Fibroblast of skin of right biceps (primary cell): ENCODE measurements at regions not wholly inside any gene's neighbourhood (a gene's known extent, or its start where the extent isn't known, plus 50 kb on each side); places are given as distances from the start of the nearest gene placed in this dataset.

ENCODE experiments used
- DNase-seq: peaks from one replicate; pipeline ENCODE4 v3.0.0-alpha.2; 2013

DNA sequence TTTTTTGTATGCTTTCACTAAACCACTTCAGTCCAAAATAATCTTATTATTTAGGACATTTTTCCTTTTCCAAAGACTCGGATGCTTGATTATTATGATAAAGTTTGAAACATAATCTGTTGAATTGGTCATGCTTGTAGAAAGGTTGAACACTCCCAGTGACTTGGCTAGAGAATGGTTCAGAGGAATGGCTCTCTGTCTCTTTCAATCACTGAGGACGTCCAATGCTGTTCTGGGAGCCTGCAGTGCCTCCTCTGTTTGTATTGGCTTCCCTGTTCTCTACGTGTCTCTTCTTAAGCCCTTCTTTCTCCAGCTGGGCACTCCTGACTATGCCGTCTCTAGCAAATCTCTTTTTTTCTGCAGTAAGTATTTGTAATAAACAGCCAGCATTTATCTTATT, 369.0 kb upstream of the DYNLRB2 start:
- DNase-seq: no peak

DNA sequence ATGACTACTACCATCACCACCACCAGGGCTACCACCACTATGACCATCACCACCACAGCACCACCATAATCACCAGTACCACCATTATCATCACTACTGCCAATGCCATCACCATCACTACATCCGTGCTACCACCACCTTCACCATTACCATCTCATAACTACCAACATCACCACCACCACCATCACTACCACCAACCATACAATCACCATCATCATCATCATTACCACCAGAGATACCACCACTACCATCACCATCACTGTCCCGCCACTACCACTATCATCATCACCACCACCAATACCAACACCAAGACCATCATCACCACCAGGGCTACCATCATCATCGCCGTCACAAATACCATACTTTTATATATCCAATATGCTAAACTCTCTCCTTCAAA, 369.6 kb upstream of the DYNLRB2 start:
- DNase-seq: no peak

GRCh38 chr16:80167657-80168390, 373.0 kb upstream of the DYNLRB2 start:
- no peak for DNase-seq

- no peak for DNase-seq
Observed at GRCh38 chr16:80166082-80166481, 374.7 kb upstream of the DYNLRB2 start.

GRCh38 chr16:80164966-80165550, 375.7 kb upstream of the DYNLRB2 start:
- peak; percentile 34 for DNase-seq

DNA sequence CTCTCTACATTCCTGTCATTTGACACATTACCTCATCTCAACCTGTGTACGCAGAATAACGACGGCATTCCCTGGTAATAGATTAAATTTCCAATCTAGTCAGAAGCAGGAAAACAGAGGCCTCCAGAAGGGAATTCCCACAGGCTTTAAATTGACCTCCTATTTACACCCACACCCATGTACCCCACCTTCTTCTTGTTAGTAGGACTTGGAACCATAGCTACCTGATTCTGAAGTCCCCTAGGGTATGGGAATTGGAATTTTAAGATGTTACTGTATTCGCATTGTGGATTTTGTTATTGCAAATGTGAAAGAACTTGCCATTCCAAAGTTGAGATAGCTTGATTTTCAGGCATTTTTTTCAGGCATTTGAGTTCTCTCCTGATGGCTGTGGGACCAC, 377.5 kb upstream of the DYNLRB2 start:
- no peak for DNase-seq

DNA sequence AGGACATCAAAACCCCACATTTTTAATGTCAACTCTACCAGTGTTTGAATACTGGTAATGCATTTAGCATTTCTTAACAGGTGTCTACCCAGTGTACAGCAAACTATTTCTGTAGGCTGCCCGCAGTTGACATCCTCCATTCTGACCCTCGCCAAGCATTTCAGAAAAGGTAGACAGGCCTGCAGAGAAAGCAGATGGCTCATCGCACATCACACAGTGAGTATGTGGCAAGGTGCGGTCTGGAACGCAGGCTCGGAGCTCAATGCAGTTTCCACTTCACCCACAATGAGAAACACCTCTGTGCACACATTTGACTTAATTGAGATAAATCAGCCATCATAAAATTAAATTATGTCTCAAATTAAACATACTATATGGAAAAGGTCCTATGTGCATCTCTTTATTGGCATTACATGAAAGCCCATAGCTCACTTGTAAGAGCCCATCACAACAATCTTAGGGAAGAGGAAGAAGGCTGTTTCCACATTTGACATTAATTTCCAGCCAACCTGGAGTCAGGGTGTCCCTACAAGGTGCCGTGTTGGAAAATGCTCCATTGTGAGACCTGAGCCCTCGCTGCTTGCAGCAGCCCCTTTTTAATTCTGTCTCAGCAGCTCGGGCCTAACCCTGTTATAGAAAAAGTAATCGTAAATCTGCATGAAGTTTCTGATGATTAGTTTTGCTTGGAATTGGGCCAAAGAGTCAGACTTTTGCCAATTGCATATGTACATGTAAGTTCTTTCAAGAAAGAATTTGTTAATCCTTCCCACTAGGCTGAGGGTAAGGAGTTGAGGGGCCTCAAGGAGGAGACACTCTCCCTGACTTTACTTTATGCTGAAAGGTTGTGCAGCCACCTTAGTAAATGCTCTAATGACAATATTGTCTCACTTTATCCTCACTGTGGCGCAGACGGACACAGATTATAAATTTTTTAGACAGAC, 378.7 kb upstream of the DYNLRB2 start:
- DNase-seq: peak; percentile 30

DNA sequence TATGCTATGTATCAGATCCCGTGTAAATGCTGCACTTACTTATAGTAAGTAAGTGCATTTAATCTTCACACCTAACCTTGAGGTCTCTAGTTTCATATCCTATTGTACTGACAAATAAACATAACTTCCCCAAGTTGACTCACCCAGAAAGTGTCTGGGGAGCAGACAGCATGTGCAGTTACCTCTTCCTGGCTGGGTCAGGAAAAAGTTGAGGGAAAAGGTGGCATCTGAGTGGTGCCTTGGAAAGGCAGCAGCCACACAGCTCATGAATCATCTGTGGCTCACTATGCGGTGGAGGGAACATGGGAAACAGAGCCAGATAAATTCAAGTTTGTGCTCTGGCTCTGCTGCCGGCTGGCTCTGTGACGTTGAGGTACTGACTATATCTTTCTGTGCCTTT, 382.0 kb upstream of the DYNLRB2 start:
- peak; percentile 89 for DNase-seq

DNA sequence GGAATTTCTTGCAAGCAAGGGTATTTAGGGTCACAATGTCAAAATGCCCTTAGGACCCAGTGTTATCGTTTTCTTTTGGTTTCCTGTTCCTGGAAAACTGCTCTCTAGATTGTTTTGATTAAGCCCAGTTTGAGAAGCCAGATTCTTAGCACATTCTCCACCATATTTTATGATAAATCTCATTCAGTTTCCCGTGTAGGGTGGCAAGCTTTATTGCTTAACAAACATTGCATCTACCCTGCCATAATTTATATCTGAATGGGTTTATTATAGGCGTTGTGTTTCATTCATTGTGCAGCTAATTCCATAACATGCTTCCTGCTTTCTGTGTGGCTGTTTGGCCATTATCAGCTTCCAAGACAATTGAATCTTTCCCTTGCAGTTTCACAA, 389.1 kb upstream of the DYNLRB2 start:
- DNase-seq: no peak

- peak; percentile 85 for DNase-seq
Observed at GRCh38 chr16:80150978-80151721, 389.6 kb upstream of the DYNLRB2 start.

GRCh38 chr16:80148826-80149225, 392.0 kb upstream of the DYNLRB2 start:
- no peak for DNase-seq

GRCh38 chr16:80147026-80147655, 393.7 kb upstream of the DYNLRB2 start:
- peak; percentile 77 for DNase-seq

DNA sequence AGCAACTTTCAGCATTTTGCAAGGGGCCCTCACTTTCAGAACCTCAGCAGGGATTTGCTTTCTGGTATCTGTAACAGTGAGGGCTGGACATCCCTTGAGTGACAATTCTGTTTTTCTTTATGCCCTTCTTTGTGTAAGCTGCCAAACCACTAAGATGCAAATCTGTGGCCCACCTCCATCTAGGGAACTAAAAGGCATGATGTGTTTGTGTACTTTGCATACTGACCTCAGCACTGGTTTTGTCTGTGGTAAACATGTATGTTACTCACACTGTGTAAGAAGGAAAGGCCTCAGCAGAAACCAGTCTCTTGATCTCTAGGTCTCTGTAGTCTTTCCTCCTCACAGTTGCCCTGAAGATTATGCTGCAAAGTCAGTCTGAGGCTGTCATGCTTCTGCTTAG, 396.6 kb upstream of the DYNLRB2 start:
- peak; percentile 37 for DNase-seq

DNA sequence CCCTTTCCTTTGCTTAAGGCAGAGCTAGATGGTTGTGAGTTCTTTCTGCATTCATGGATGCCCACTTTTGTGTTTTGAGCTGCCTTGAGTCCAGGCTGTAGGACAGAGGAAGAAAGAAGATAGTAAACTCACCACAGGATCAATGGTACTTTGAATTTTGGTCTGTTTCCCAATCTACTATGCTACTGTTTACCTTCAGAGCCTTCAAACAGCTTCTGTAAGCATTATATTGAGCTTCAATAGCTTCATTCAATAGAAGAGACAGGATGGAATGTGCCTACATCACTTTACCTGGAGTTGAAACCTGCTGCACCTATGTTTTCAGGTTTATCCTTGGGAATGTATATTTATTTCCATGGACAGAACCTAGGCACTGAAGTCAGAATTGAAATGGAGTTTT, 397.9 kb upstream of the DYNLRB2 start:
- no peak for DNase-seq

DNA sequence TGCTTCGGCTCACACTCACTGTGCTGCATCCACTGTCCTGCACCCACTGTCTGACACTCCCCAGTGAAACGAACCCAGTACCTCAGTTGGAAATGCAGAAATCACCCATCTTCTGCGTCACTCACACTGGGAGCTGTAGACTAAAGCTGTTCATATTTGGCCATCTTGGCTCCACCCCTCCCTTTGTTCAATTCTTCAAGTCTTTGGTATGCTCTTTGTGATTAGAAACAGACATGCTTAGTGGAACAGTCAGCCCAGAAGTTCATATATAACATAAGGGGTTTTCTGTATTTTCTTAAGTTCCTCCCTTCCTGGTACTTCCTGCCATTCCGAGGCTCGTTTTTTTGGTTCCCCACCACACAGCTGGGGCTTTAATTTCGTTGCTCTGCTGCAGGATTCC, 398.5 kb upstream of the DYNLRB2 start:
- peak; percentile 62 for DNase-seq

- DNase-seq: no peak
Observed at GRCh38 chr16:80129791-80130190, 411.0 kb upstream of the DYNLRB2 start.

DNA sequence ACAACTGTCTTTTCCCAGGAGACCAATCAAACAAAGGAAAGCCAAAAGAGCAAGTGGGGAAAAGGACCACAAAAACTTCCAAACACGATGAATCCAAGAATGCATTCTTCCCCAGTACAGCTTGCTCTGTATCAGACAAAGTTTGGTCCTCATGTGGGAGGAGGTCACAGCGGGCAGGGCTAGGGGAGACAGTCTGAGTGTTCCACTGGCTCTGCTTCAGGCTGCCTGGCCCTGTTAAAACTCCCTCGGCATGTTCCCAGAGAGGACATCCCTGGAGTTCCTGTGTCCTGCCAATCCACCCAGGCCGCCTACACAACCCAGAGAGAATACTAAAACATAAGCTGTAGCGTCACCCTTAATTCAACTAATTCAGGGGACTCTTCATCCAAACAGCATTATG, 415.1 kb upstream of the DYNLRB2 start:
- DNase-seq: no peak

- peak; percentile 79 for DNase-seq
Observed at GRCh38 chr16:80123189-80123588, 417.6 kb upstream of the DYNLRB2 start.

DNA sequence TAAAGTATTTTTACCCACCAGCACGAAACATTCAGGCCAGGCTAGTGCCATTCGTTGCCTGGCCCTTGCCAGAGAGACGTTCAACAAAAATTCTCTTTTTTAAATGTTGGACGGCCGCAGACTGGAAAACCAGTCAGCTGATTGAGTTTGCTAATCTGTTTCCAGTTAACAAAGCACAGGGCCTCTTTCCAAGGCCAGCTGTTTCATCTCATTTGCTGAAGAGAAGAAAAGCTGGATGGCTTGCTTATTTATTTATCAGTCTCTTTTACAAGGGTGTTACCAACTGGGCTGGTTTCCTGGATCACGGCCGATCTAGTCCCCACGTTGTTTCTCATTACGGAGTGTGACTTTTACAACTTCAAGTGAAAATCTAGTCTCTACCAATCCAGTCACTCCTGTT, 418.7 kb upstream of the DYNLRB2 start:
- DNase-seq: peak; percentile 42

DNA sequence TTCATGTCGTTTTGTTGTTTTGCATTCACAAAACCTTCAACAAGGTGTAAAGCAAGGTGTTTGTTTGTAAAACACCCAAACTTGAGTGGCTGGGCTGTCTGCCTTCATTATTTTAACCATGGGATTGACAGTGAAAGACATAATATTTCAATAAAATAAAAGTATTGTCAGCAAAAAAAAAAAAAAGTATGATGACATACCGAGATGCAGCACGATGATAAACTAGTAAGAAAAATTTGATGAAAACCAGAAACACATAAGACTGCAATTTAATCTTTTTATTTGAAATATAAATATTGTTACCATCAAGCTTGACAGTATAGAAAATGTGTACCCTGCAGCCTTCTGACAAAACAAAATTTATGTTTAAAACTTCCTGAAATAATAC, 419.3 kb upstream of the DYNLRB2 start:
- DNase-seq: no peak

GRCh38 chr16:80120899-80121521, 419.8 kb upstream of the DYNLRB2 start:
- DNase-seq: no peak

GRCh38 chr16:80117556-80118130, 423.1 kb upstream of the DYNLRB2 start:
- no peak for DNase-seq
